NCI-H774 (cell line): ENCODE measurements at regions not wholly inside any gene's neighbourhood (a gene's known extent, or its start where the extent isn't known, plus 50 kb on each side); places are given as distances from the start of the nearest gene placed in this dataset.

Experiments used
- DNase-seq: peaks from one replicate; lab custom pipeline; 2025; lab: John Stamatoyannopoulos, UW

- no peak for DNase-seq
Measured at GRCh38 chr11:29781268-29781667, 235.6 kb downstream of the KCNA4 start.

- DNase-seq = no peak
Measured at GRCh38 chr11:29780756-29781155, 236.1 kb downstream of the KCNA4 start.

GRCh38 chr11:29773656-29774264, 243.1 kb downstream of the KCNA4 start:
- no peak for DNase-seq

- no peak for DNase-seq
Measured at GRCh38 chr11:29756871-29757270, 260.0 kb downstream of the KCNA4 start.

- no peak for DNase-seq
Measured at GRCh38 chr11:29755474-29755873, 261.4 kb downstream of the KCNA4 start.

GRCh38 chr11:29751618-29752017, 265.2 kb downstream of the KCNA4 start:
- DNase-seq = no peak

- no peak for DNase-seq
Measured at GRCh38 chr11:29750392-29750791, 266.4 kb downstream of the KCNA4 start.

- no peak for DNase-seq
Measured at GRCh38 chr11:29734287-29734686, 282.5 kb downstream of the KCNA4 start.

GRCh38 chr11:29713831-29714320, 303.0 kb downstream of the KCNA4 start:
- no peak for DNase-seq

GRCh38 chr11:29712616-29713015, 304.2 kb downstream of the KCNA4 start:
- DNase-seq = no peak

GRCh38 chr11:29707924-29708323, 308.9 kb downstream of the KCNA4 start:
- DNase-seq = no peak

- no peak for DNase-seq
Measured at GRCh38 chr11:29685361-29685760, 331.5 kb downstream of the KCNA4 start.

GRCh38 chr11:29682856-29683255, 334.0 kb downstream of the KCNA4 start:
- no peak for DNase-seq

GRCh38 chr11:29679996-29680395, 336.8 kb downstream of the KCNA4 start:
- no peak for DNase-seq

GRCh38 chr11:29676993-29677392, 339.8 kb downstream of the KCNA4 start:
- no peak for DNase-seq

GRCh38 chr11:29669310-29669709, 347.5 kb downstream of the KCNA4 start:
- no peak for DNase-seq

GRCh38 chr11:29657709-29658108, 359.1 kb downstream of the KCNA4 start:
- no peak for DNase-seq

GRCh38 chr11:29656597-29656996, 360.2 kb downstream of the KCNA4 start:
- DNase-seq = no peak

- no peak for DNase-seq
Measured at GRCh38 chr11:29645373-29645772, 371.5 kb downstream of the KCNA4 start.

- no peak for DNase-seq
Measured at GRCh38 chr11:29641201-29641600, 375.6 kb downstream of the KCNA4 start.

GRCh38 chr11:29634744-29635143, 382.1 kb downstream of the KCNA4 start:
- DNase-seq = no peak

- DNase-seq = no peak
Measured at GRCh38 chr11:29634244-29634643, 382.6 kb downstream of the KCNA4 start.

- no peak for DNase-seq
Measured at GRCh38 chr11:29629286-29629685, 387.5 kb downstream of the KCNA4 start.

GRCh38 chr11:29628609-29629008, 388.2 kb downstream of the KCNA4 start:
- no peak for DNase-seq
